ENCODE measurements at regions not wholly inside any gene's neighbourhood (a gene's known extent, or its start where the extent isn't known, plus 50 kb on each side); places are given as distances from the start of the nearest gene placed in this dataset.

GRCh38 chr16:86642087-86642486 lies 63.7 kb downstream of the FOXL1 start:
- ChIA-PET CTCF (no interaction called here), POLR2A (ENCODE audit: low non-redundant PET) (no interaction called here)
- Histone ChIP-seq H3K27me3 (replicated peaks; ENCODE audit: insufficient read depth, low read depth, low read length, poor library complexity) (no peaks in the 10 kb centered on the region), H3K9me3 (ENCODE audit: low read depth, low read length, poor library complexity, severe bottlenecking) (no peaks in the 10 kb centered on the region), H3K4me1 (ENCODE audit: insufficient read depth, low read length, poor library complexity, severe bottlenecking) (no peaks in the 10 kb centered on the region), H3K36me3 (ENCODE audit: insufficient read depth, low read length, poor library complexity, severe bottlenecking) (no peaks in the 10 kb centered on the region), H3K27ac (ENCODE audit: low read depth, low read length, poor library complexity, severe bottlenecking) (no peak overlapping the region), H3K4me3 (ENCODE audit: low read depth, low read length, poor library complexity, severe bottlenecking) (no peak overlapping the region)
- no peak for DNase-seq (ENCODE audit: low spot score)
- intact Hi-C loops (cut with micrococcal nuclease; ENCODE audit: unreplicated experiment) = no loop called here
- TF ChIP-seq EZH2 (IDR thresholded peaks at IDR 0.05; ENCODE audit: borderline replicate concordance, low read depth, low read length, poor library complexity, severe bottlenecking) (no peak), CTCF (conservative IDR thresholded peaks at IDR 0.05; ENCODE audit: low read depth, low read length) (no peak)
- BruUV-seq (replicated peaks) = no TSS peak

GRCh38 chr16:86643671-86644070 lies 65.3 kb downstream of the FOXL1 start:
- Histone ChIP-seq H3K27ac (ENCODE audit: low read depth, low read length, poor library complexity, severe bottlenecking) (no peak overlapping the region), H3K27me3 (replicated peaks; ENCODE audit: insufficient read depth, low read depth, low read length, poor library complexity) (no peaks in the 10 kb centered on the region), H3K4me1 (ENCODE audit: insufficient read depth, low read length, poor library complexity, severe bottlenecking) (no peaks in the 10 kb centered on the region), H3K36me3 (ENCODE audit: insufficient read depth, low read length, poor library complexity, severe bottlenecking) (no peaks in the 10 kb centered on the region), H3K9me3 (ENCODE audit: low read depth, low read length, poor library complexity, severe bottlenecking) (peaks cover 4% of the 10 kb centered on the region), H3K4me3 (ENCODE audit: low read depth, low read length, poor library complexity, severe bottlenecking) (no peak overlapping the region)
- CTCF ChIA-PET = no interaction called here
- BruUV-seq (replicated peaks) = no TSS peak
- POLR2A ChIA-PET (ENCODE audit: low non-redundant PET) = no interaction called here
- intact Hi-C loops (cut with micrococcal nuclease; ENCODE audit: unreplicated experiment) = no loop called here
- TF ChIP-seq EZH2 (IDR thresholded peaks at IDR 0.05; ENCODE audit: borderline replicate concordance, low read depth, low read length, poor library complexity, severe bottlenecking) = no peak
- no peak for TF ChIP-seq CTCF (conservative IDR thresholded peaks at IDR 0.05; ENCODE audit: low read depth, low read length)
- DNase-seq (ENCODE audit: low spot score) = no peak

- intact Hi-C loops (cut with micrococcal nuclease; ENCODE audit: unreplicated experiment) = no loop called here
- Histone ChIP-seq H3K27ac (ENCODE audit: low read depth, low read length, poor library complexity, severe bottlenecking) (no peak overlapping the region), H3K4me1 (ENCODE audit: insufficient read depth, low read length, poor library complexity, severe bottlenecking) (no peaks in the 10 kb centered on the region), H3K9me3 (ENCODE audit: low read depth, low read length, poor library complexity, severe bottlenecking) (peaks cover 4% of the 10 kb centered on the region), H3K27me3 (replicated peaks; ENCODE audit: insufficient read depth, low read depth, low read length, poor library complexity) (no peaks in the 10 kb centered on the region), H3K36me3 (ENCODE audit: insufficient read depth, low read length, poor library complexity, severe bottlenecking) (no peaks in the 10 kb centered on the region), H3K4me3 (ENCODE audit: low read depth, low read length, poor library complexity, severe bottlenecking) (no peak overlapping the region)
- DNase-seq (ENCODE audit: low spot score) = no peak
- ChIA-PET POLR2A (ENCODE audit: low non-redundant PET) (no interaction called here), CTCF (no interaction called here)
- TF ChIP-seq CTCF (conservative IDR thresholded peaks at IDR 0.05; ENCODE audit: low read depth, low read length) (no peak), EZH2 (IDR thresholded peaks at IDR 0.05; ENCODE audit: borderline replicate concordance, low read depth, low read length, poor library complexity, severe bottlenecking) (no peak)
- no TSS peak for BruUV-seq (replicated peaks)
Observed at GRCh38 chr16:86647561-86647960, 69.2 kb downstream of the FOXL1 start.
